ENCODE measurements at regions not wholly inside any gene's neighbourhood (a gene's known extent, or its start where the extent isn't known, plus 50 kb on each side); places are given as distances from the start of the nearest gene placed in this dataset.
"Not testable (repeated sequence)": the region's sequence is repeated elsewhere in the genome, so short reads cannot be mapped to it uniquely, and the experiment has no call there.

DNA sequence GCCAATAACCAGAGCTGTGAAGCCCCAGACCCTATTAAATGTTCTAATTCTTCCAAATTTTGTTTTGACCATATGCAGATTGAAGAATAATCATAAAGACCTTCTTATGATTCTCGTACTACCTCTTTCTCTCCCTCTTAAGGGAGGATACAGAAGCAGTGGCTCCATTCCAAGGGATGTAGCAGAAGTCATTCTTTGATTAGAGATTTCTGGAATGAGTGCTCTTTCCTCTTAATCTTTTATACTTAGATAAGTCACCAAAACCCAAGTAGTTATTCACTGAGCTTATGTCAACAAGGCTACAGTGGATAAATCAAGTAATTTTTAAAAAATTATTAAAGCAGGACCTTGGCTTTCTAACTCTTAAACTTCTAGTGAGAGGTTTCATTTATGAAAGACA, 266.0 kb upstream of the STXBP5 start:
- Histone ChIP-seq H3K4me1 (ENCODE audit: control insufficient read depth in 2 of 3, insufficient read depth in 2 of 3, low read depth in 1 of 3, low read length in 3 of 3) (no peaks in the 10 kb centered on the region), H3K27ac (ENCODE audit: low read depth in 2 of 2, low read length in 2 of 2) (no peak overlapping the region), H3K4me3 (ENCODE audit: low read length in 3 of 3) (no peak overlapping the region), H3K36me3 (ENCODE audit: control insufficient read depth in 2 of 3, insufficient read depth in 3 of 3, low read length in 3 of 3) (no peaks in the 10 kb centered on the region), H3K9ac (ENCODE audit: low read length in 3 of 3) (no peak overlapping the region), H3K9me3 (ENCODE audit: control insufficient read depth in 2 of 3, insufficient read depth in 1 of 3, low read length in 3 of 3) (no peaks in the 10 kb centered on the region), H3K27me3 (ENCODE audit: control insufficient read depth, insufficient read depth, low read length) (no peaks in the 10 kb centered on the region)
- TF ChIP-seq CTCF (IDR thresholded peaks at IDR 0.05; ENCODE audit: borderline replicate concordance, extremely low read depth, insufficient read depth) = no peak
- FAIRE-seq (no peak), DNase-seq (no peak)
- intact Hi-C loops (cut with DNase I) = no loop called here

GRCh38 chr6:146939456-146939855, 264.8 kb upstream of the STXBP5 start:
- FAIRE-seq; H3K9ac ChIP-seq (ENCODE audit: low read length in 3 of 3); H3K4me3 ChIP-seq (ENCODE audit: low read length in 3 of 3); intact Hi-C loops (cut with DNase I); H3K27ac ChIP-seq (ENCODE audit: low read depth in 2 of 2, low read length in 2 of 2); H3K27me3 ChIP-seq (ENCODE audit: control insufficient read depth, insufficient read depth, low read length); H3K9me3 ChIP-seq (ENCODE audit: control insufficient read depth in 2 of 3, insufficient read depth in 1 of 3, low read length in 3 of 3); H3K4me1 ChIP-seq (ENCODE audit: control insufficient read depth in 2 of 3, insufficient read depth in 2 of 3, low read depth in 1 of 3, low read length in 3 of 3); H3K36me3 ChIP-seq (ENCODE audit: control insufficient read depth in 2 of 3, insufficient read depth in 3 of 3, low read length in 3 of 3); DNase-seq: not testable (repeated sequence)

DNA sequence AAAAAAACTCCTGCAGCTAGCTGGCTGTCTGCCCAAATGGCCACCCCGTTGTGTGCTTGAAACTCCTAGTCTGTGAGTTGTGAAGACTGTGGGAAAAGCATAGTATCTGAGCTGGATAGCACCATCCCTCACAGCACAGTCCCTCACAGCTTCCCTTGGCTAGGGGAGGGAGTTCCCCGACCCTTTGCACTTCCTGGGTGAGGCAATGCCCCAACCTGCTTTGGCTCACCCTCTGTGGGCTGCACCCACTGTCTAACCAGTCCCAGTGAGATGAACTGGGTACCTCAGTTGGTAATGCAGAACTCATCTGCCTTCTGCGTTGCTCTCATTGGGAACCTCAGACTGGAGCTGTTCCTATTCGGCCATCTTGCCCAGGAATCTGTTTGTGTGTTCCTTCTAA, 260.6 kb upstream of the STXBP5 start:
- no peaks in the 10 kb centered on the region for H3K4me1 ChIP-seq (ENCODE audit: control insufficient read depth in 2 of 3, insufficient read depth in 2 of 3, low read depth in 1 of 3, low read length in 3 of 3)
- DNase-seq = no peak
- no peak overlapping the region for H3K4me3 ChIP-seq (ENCODE audit: low read length in 3 of 3)
- no peak overlapping the region for H3K27ac ChIP-seq (ENCODE audit: low read depth in 2 of 2, low read length in 2 of 2)
- H3K9ac ChIP-seq (ENCODE audit: low read length in 3 of 3) = no peak overlapping the region
- FAIRE-seq = no peak
- TF ChIP-seq CTCF (IDR thresholded peaks at IDR 0.05; ENCODE audit: borderline replicate concordance, extremely low read depth, insufficient read depth) = no peak
- H3K27me3 ChIP-seq (ENCODE audit: control insufficient read depth, insufficient read depth, low read length) = no peaks in the 10 kb centered on the region
- H3K36me3 ChIP-seq (ENCODE audit: control insufficient read depth in 2 of 3, insufficient read depth in 3 of 3, low read length in 3 of 3) = no peaks in the 10 kb centered on the region
- no peaks in the 10 kb centered on the region for H3K9me3 ChIP-seq (ENCODE audit: control insufficient read depth in 2 of 3, insufficient read depth in 1 of 3, low read length in 3 of 3)
- intact Hi-C loops (cut with DNase I) = no loop called here

GRCh38 chr6:146944077-146944476, 260.1 kb upstream of the STXBP5 start:
- DNase-seq = no peak
- no peaks in the 10 kb centered on the region for H3K9me3 ChIP-seq (ENCODE audit: control insufficient read depth in 2 of 3, insufficient read depth in 1 of 3, low read length in 3 of 3)
- no peak overlapping the region for H3K4me3 ChIP-seq (ENCODE audit: low read length in 3 of 3)
- H3K27me3 ChIP-seq (ENCODE audit: control insufficient read depth, insufficient read depth, low read length) = no peaks in the 10 kb centered on the region
- H3K9ac ChIP-seq (ENCODE audit: low read length in 3 of 3) = no peak overlapping the region
- H3K36me3 ChIP-seq (ENCODE audit: control insufficient read depth in 2 of 3, insufficient read depth in 3 of 3, low read length in 3 of 3) = no peaks in the 10 kb centered on the region
- TF ChIP-seq CTCF (IDR thresholded peaks at IDR 0.05; ENCODE audit: borderline replicate concordance, extremely low read depth, insufficient read depth) = no peak
- H3K27ac ChIP-seq (ENCODE audit: low read depth in 2 of 2, low read length in 2 of 2) = no peak overlapping the region
- no peak for FAIRE-seq
- no peaks in the 10 kb centered on the region for H3K4me1 ChIP-seq (ENCODE audit: control insufficient read depth in 2 of 3, insufficient read depth in 2 of 3, low read depth in 1 of 3, low read length in 3 of 3)
- intact Hi-C loops (cut with DNase I) = no loop called here
